ENCODE measurements at regions not wholly inside any gene's neighbourhood (a gene's known extent, or its start where the extent isn't known, plus 50 kb on each side); places are given as distances from the start of the nearest gene placed in this dataset.

DNA sequence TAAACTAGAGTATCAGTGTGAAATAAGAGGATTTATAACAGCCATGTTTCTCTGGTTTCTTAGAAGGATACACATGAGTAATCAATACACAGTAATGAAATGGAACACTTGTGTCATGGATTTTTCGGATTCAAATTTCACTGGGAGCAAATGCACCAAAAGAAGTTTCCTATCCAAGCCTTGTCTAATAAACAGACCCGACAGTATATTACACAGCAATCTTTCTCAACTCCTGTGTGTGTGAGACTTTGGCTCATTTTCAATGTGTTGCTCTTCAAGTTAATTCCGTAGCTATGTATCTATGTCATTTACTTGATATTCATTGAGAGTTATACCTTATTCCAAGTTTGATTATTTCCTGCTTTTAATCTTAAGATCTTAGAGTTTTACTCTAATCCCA lies 930.2 kb downstream of the MAT2B start:
- Histone ChIP-seq H3K9me3 (replicated peaks in 1 of 2; ENCODE audit: control insufficient read depth in 1 of 2, insufficient read depth in 1 of 2, low read length in 2 of 2) (no peaks in the 10 kb centered on the region), H3K4me1 (ENCODE audit: control insufficient read depth in 1 of 2, insufficient read depth in 2 of 2, low read length in 2 of 2) (no peaks in the 10 kb centered on the region), H2AFZ (ENCODE audit: insufficient read depth, low read depth, low read length, poor library complexity, severe bottlenecking) (no peak overlapping the region), H3K36me3 (replicated peaks in 1 of 2; ENCODE audit: control insufficient read depth in 1 of 2, insufficient read depth in 2 of 2, low read length in 2 of 2) (no peaks in the 10 kb centered on the region), H3K27ac (ENCODE audit: low read depth in 1 of 2, low read length in 2 of 2) (no peak overlapping the region), H3K79me2 (ENCODE audit: insufficient read depth, low read length) (no peaks in the 10 kb centered on the region), H3K4me3 (replicated peaks in 1 of 3; ENCODE audit: low read depth in 2 of 3, low read length in 3 of 3) (no peak overlapping the region), H3K27me3 (ENCODE audit: control insufficient read depth in 2 of 2, insufficient read depth in 2 of 2, low read length in 2 of 2) (no peaks in the 10 kb centered on the region), H3K9ac (ENCODE audit: insufficient read depth, low read length, poor library complexity, severe bottlenecking) (no peak overlapping the region), H4K20me1 (ENCODE audit: insufficient read depth, low read length) (no peaks in the 10 kb centered on the region), H3K4me2 (replicated peaks; ENCODE audit: extremely low read depth, low read length, poor library complexity, severe bottlenecking) (no peak overlapping the region)
- DNase-seq, result no peak
- Mint-ChIP-seq H3K27me3 (ENCODE audit: low read depth in 3 of 3) (no peaks in the 10 kb centered on the region), H3K4me3 (no peak overlapping the region), H3K9me3 (peaks cover 0 to 7% (median 0%) of the 10 kb centered on the region in 7 donors), H3K4me1 (no peaks in the 10 kb centered on the region), H3K27ac (no peak overlapping the region), H3K36me3 (no peaks in the 10 kb centered on the region)
- intact Hi-C loops (cut with micrococcal nuclease), result no loop called here
- no CpG with 5 or more reads among the region's 3 CpGs for WGBS (ENCODE audit: insufficient coverage)
- TF ChIP-seq CTCF (IDR thresholded peaks at IDR 0.05), result no peak

DNA sequence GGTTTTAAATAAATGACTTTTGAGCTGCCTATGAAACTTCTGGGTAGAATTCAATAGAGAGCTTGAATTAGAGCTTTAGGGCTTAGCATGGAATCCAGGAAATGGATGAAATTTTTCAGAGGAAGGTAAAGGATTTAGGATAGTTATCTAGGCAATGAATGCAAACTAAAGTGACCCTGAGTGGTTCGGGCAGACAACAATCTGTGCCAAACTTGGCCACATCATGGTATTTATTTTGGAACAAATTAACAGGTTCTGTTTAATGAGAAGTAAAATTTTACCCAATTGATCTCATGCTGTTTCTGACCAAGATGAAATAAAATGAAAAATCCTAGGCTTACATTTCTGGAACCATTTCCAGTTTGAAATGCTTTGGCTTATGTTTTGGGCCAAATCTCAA lies 934.4 kb downstream of the MAT2B start:
- Histone ChIP-seq H3K9me3 (replicated peaks in 1 of 2; ENCODE audit: control insufficient read depth in 1 of 2, insufficient read depth in 1 of 2, low read length in 2 of 2) (no peaks in the 10 kb centered on the region), H3K4me3 (replicated peaks in 1 of 3; ENCODE audit: low read depth in 2 of 3, low read length in 3 of 3) (no peak overlapping the region), H3K4me1 (ENCODE audit: control insufficient read depth in 1 of 2, insufficient read depth in 2 of 2, low read length in 2 of 2) (no peaks in the 10 kb centered on the region), H3K27me3 (ENCODE audit: control insufficient read depth in 2 of 2, insufficient read depth in 2 of 2, low read length in 2 of 2) (no peaks in the 10 kb centered on the region), H3K9ac (ENCODE audit: insufficient read depth, low read length, poor library complexity, severe bottlenecking) (no peak overlapping the region), H3K79me2 (ENCODE audit: insufficient read depth, low read length) (no peaks in the 10 kb centered on the region), H2AFZ (ENCODE audit: insufficient read depth, low read depth, low read length, poor library complexity, severe bottlenecking) (no peak overlapping the region), H4K20me1 (ENCODE audit: insufficient read depth, low read length) (no peaks in the 10 kb centered on the region), H3K36me3 (replicated peaks in 1 of 2; ENCODE audit: control insufficient read depth in 1 of 2, insufficient read depth in 2 of 2, low read length in 2 of 2) (no peaks in the 10 kb centered on the region), H3K27ac (ENCODE audit: low read depth in 1 of 2, low read length in 2 of 2) (no peak overlapping the region), H3K4me2 (replicated peaks; ENCODE audit: extremely low read depth, low read length, poor library complexity, severe bottlenecking) (no peak overlapping the region)
- DNase-seq, result no peak
- no peak overlapping the region for H3K27ac Mint-ChIP-seq
- intact Hi-C loops (cut with micrococcal nuclease), result no loop called here
- no peak overlapping the region for H3K4me3 Mint-ChIP-seq
- no peaks in the 10 kb centered on the region for H3K36me3 Mint-ChIP-seq
- no peak for TF ChIP-seq CTCF (IDR thresholded peaks at IDR 0.05)
- no peaks in the 10 kb centered on the region for H3K4me1 Mint-ChIP-seq
- WGBS (ENCODE audit: insufficient coverage), result no CpG with 5 or more reads among the region's 1 CpG
- H3K27me3 Mint-ChIP-seq (ENCODE audit: low read depth in 3 of 3), result no peaks in the 10 kb centered on the region
- H3K9me3 Mint-ChIP-seq, result peaks cover 0 to 11% (median 5%) of the 10 kb centered on the region in 7 donors

All from CD14-positive monocyte (primary cell).